Iris pigment epithelial cell (primary cell): ENCODE measurements at regions not wholly inside any gene's neighbourhood (a gene's known extent, or its start where the extent isn't known, plus 50 kb on each side); places are given as distances from the start of the nearest gene placed in this dataset.
"Not testable (repeated sequence)": the region's sequence is repeated elsewhere in the genome, so short reads cannot be mapped to it uniquely, and the experiment has no call there.

ENCODE experiments used
- DNase-seq: peaks from one replicate; pipeline ENCODE4 v3.0.0-alpha.2; 2011; ENCODE audit warnings: low read depth

GRCh38 chr3:195970873-195971272 is 62.5 kb upstream of the TNK2 start:
- DNase-seq: not testable (repeated sequence)

GRCh38 chr3:195969838-195970776 is 61.8 kb upstream of the TNK2 start:
- DNase-seq: not testable (repeated sequence)

GRCh38 chr3:195969341-195969740 is 61.0 kb upstream of the TNK2 start:
- not testable (repeated sequence) for DNase-seq

- not testable (repeated sequence) for DNase-seq
Measured at GRCh38 chr3:195968104-195968503, 59.8 kb upstream of the TNK2 start.

GRCh38 chr3:195967387-195967720 is 59.0 kb upstream of the TNK2 start:
- DNase-seq: not testable (repeated sequence)

- not testable (repeated sequence) for DNase-seq
Measured at GRCh38 chr3:195966563-195967386, 58.4 kb upstream of the TNK2 start.

GRCh38 chr3:195965217-195965616 is 56.9 kb upstream of the TNK2 start:
- not testable (repeated sequence) for DNase-seq

- DNase-seq: not testable (repeated sequence)
Measured at GRCh38 chr3:195964318-195965107, 56.2 kb upstream of the TNK2 start.

- not testable (repeated sequence) for DNase-seq
Measured at GRCh38 chr3:195962222-195962621, 53.9 kb upstream of the TNK2 start.

GRCh38 chr3:195960971-195961775 is 52.8 kb upstream of the TNK2 start:
- DNase-seq: not testable (repeated sequence)

GRCh38 chr3:195960164-195960563 is 51.8 kb upstream of the TNK2 start:
- not testable (repeated sequence) for DNase-seq

- not testable (repeated sequence) for DNase-seq
Measured at GRCh38 chr3:195959367-195960157, 51.2 kb upstream of the TNK2 start.

GRCh38 chr3:195958736-195959135 is 50.4 kb upstream of the TNK2 start:
- DNase-seq: not testable (repeated sequence)
